ENCODE measurements at regions not wholly inside any gene's neighbourhood (a gene's known extent, or its start where the extent isn't known, plus 50 kb on each side); places are given as distances from the start of the nearest gene placed in this dataset.
A peak's percentile ranks its signal among the peaks of the same experiment; 100 is the strongest.

DNA sequence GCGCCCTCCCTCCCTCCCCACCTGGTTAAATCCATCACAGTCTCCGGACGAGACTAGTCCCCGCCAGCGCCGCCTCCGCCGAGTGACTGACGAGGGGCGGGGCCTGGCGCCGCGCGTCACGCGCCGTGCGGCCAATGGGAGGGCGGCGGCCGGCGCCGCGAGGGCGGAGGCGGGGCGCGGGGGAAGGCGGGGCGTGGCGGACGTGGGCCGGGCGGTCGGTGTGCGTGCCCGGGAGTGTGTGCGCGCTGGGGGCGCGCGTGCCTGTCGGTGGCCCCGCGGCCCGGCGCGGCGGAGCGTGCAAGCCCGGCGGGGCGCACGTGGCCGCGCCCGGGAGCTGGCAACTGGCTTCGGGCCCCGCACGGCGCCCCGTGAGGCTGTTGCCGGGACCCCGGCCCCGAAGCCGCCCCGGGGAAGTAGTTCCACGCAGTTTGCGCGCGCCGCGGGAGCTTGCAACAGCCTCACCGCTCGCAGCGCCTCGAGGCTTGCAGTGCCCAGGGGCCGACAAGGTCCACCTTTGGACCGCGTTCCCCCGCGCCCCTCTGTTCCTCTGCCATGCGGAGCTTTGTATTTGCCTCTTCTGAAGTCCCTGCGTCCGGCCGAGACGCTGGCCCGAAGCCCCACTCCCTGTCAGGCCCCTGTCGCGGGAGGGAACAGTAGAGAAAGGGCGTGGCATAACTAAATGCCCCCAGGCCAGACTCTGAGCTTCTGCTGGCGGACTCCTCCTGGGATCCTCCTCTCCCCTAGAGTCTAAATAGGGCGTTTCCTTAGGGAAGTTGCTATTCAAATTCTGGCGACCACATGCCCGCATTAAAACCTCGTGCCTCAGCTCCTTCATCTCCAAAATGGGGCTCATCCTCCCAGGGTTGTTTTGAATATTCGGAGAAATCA, 400.9 kb downstream of the SHQ1 start:
- TF ChIP-seq, protein P1, sequence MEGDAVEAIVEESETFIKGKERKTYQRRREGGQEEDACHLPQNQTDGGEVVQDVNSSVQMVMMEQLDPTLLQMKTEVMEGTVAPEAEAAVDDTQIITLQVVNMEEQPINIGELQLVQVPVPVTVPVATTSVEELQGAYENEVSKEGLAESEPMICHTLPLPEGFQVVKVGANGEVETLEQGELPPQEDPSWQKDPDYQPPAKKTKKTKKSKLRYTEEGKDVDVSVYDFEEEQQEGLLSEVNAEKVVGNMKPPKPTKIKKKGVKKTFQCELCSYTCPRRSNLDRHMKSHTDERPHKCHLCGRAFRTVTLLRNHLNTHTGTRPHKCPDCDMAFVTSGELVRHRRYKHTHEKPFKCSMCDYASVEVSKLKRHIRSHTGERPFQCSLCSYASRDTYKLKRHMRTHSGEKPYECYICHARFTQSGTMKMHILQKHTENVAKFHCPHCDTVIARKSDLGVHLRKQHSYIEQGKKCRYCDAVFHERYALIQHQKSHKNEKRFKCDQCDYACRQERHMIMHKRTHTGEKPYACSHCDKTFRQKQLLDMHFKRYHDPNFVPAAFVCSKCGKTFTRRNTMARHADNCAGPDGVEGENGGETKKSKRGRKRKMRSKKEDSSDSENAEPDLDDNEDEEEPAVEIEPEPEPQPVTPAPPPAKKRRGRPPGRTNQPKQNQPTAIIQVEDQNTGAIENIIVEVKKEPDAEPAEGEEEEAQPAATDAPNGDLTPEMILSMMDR (IDR thresholded peaks at IDR 0.05; ENCODE audit: low read depth, low read length), result no peak
- TF ChIP-seq POLR2A (IDR thresholded peaks at IDR 0.05; ENCODE audit: extremely low read depth, insufficient read length), result peak; percentile 43
